ENCODE measurements at regions not wholly inside any gene's neighbourhood (a gene's known extent, or its start where the extent isn't known, plus 50 kb on each side); places are given as distances from the start of the nearest gene placed in this dataset.

GRCh38 chr6:149153693-149154092, 163.8 kb upstream of the TAB2 start:
- TF ChIP-seq TEAD4 (IDR thresholded peaks at IDR 0.05) (no peak), EP300 (IDR thresholded peaks at IDR 0.05; ENCODE audit: borderline replicate concordance) (no peak), REST (IDR thresholded peaks at IDR 0.05; ENCODE audit: low read depth) (no peak), CREB1 (IDR thresholded peaks at IDR 0.05; ENCODE audit: low read depth) (no peak), TAF1 (IDR thresholded peaks at IDR 0.05; ENCODE audit: low read depth) (no peak), EGR1 (IDR thresholded peaks at IDR 0.05) (no peak)
- TF ChIP-seq, protein P1, sequence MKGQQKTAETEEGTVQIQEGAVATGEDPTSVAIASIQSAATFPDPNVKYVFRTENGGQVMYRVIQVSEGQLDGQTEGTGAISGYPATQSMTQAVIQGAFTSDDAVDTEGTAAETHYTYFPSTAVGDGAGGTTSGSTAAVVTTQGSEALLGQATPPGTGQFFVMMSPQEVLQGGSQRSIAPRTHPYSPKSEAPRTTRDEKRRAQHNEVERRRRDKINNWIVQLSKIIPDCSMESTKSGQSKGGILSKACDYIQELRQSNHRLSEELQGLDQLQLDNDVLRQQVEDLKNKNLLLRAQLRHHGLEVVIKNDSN (IDR thresholded peaks at IDR 0.05), result no peak
